ENCODE measurements at regions not wholly inside any gene's neighbourhood (a gene's known extent, or its start where the extent isn't known, plus 50 kb on each side); places are given as distances from the start of the nearest gene placed in this dataset.

- H3K4me1 ChIP-seq, result no peaks in the 10 kb centered on the region
- TF ChIP-seq POLR2A (IDR thresholded peaks at IDR 0.05) (no peak), EP300 (IDR thresholded peaks at IDR 0.05) (no peak)
- TF ChIP-seq, protein P1, sequence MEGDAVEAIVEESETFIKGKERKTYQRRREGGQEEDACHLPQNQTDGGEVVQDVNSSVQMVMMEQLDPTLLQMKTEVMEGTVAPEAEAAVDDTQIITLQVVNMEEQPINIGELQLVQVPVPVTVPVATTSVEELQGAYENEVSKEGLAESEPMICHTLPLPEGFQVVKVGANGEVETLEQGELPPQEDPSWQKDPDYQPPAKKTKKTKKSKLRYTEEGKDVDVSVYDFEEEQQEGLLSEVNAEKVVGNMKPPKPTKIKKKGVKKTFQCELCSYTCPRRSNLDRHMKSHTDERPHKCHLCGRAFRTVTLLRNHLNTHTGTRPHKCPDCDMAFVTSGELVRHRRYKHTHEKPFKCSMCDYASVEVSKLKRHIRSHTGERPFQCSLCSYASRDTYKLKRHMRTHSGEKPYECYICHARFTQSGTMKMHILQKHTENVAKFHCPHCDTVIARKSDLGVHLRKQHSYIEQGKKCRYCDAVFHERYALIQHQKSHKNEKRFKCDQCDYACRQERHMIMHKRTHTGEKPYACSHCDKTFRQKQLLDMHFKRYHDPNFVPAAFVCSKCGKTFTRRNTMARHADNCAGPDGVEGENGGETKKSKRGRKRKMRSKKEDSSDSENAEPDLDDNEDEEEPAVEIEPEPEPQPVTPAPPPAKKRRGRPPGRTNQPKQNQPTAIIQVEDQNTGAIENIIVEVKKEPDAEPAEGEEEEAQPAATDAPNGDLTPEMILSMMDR (IDR thresholded peaks at IDR 0.05), result no peak
- no peak overlapping the region for H3K4me3 ChIP-seq
- H3K9me3 ChIP-seq, result no peaks in the 10 kb centered on the region
- no peak for DNase-seq (ENCODE audit: low spot score in 2 of 2)
- WGBS, 2 donors, result 64 to 67% methylated on average over 3 of the region's 3 CpGs
- no peaks in the 10 kb centered on the region for H3K36me3 ChIP-seq
- no peaks in the 10 kb centered on the region for H3K27me3 ChIP-seq
- no peak overlapping the region for H3K27ac ChIP-seq
These were observed 119.0 kb upstream of the UGT8 start for GRCh38 chr4:114479595-114479994.

DNA sequence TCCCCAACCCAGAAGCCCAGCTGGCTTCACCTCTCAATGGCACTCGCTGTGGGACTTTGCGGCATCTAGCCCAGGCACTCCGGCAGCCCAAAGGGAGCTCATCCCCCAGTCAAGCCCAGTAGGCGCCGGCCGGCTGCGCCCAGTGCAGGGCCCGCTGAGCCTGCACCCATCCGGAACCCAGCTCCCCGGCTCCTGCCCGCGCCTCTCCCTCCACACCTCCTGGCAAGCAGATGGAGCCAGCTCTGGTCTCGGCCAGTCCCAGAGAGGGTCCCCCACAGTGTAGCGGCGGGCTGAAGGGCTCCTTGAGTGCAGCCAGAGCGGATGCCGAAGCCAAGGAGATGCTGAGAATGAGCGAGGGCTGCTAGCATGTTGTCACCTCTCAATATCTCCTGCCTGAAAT, 116.8 kb upstream of the UGT8 start:
- 84 to 94% methylated on average over 8 of the region's 18 CpGs for WGBS, 2 donors
- no peak overlapping the region for H3K4me3 ChIP-seq
- H3K9me3 ChIP-seq, result no peaks in the 10 kb centered on the region
- no peaks in the 10 kb centered on the region for H3K4me1 ChIP-seq
- no peaks in the 10 kb centered on the region for H3K27me3 ChIP-seq
- no peak for DNase-seq (ENCODE audit: low spot score in 2 of 2)
- H3K36me3 ChIP-seq, result no peaks in the 10 kb centered on the region
- TF ChIP-seq EP300 (IDR thresholded peaks at IDR 0.05), result no peak
- TF ChIP-seq POLR2A (IDR thresholded peaks at IDR 0.05), result no peak
- TF ChIP-seq, protein P1 (IDR thresholded peaks at IDR 0.05), result no peak
- no peak overlapping the region for H3K27ac ChIP-seq

GRCh38 chr4:114487101-114487500, 111.5 kb upstream of the UGT8 start:
- DNase-seq (ENCODE audit: low spot score in 2 of 2), result no peak
- Histone ChIP-seq H3K27me3 (no peaks in the 10 kb centered on the region), H3K4me3 (no peak overlapping the region), H3K27ac (no peak overlapping the region), H3K4me1 (no peaks in the 10 kb centered on the region), H3K36me3 (no peaks in the 10 kb centered on the region), H3K9me3 (no peaks in the 10 kb centered on the region)
- TF ChIP-seq, protein P1 (IDR thresholded peaks at IDR 0.05), result no peak
- no peak for TF ChIP-seq EP300 (IDR thresholded peaks at IDR 0.05)
- WGBS, 2 donors, result 94 to 95% methylated on average over 3 of the region's 3 CpGs

DNA sequence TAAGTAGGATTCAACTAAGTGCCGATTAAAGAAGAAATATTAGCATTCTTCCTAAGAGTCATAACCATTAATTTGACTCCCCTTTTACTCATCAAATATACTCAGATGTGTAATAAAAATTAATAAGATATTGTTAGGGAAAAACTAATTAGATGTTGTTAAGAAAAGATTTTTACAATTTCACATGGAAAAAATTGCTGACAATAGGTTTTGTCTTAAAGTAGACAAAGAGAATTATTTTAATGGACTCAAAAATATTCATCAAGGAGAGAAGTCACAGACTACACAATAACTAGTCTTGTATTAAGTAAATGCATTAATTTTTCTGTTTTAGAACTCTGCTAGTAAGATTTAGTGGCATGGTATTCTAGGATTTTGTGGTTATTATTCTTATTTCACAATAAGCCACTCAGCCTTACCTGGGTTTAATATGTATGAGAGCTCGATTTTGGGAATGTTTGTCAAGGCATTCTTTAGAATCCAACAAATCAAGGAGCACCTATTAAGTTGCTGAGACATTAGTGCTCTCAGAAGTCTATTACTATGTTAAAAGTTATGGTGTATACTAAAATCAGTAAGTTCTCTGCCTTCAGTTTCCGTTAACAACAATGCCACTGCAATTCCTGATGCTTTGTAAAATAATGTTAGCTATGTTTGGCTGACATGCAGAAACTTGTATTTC, 110.2 kb upstream of the UGT8 start:
- Histone ChIP-seq H3K4me3 (no peak overlapping the region), H3K27me3 (no peaks in the 10 kb centered on the region)
- 61 to 69% methylated on average over 3 of the region's 3 CpGs for WGBS, 2 donors

GRCh38 chr4:114494246-114494803, 104.3 kb upstream of the UGT8 start:
- H3K27ac ChIP-seq, result no peak overlapping the region
- H3K4me3 ChIP-seq, result no peak overlapping the region
- peaks cover 0 to 5% (median 0%) of the 10 kb centered on the region in 4 donors for H3K9me3 ChIP-seq
- no peaks in the 10 kb centered on the region for H3K27me3 ChIP-seq
- no peak for DNase-seq (ENCODE audit: low spot score in 2 of 2)
- no peaks in the 10 kb centered on the region for H3K36me3 ChIP-seq
- no peaks in the 10 kb centered on the region for H3K4me1 ChIP-seq
- 70 to 79% methylated on average over 2 of the region's 2 CpGs for WGBS, 2 donors
- TF ChIP-seq EP300 (IDR thresholded peaks at IDR 0.05) (no peak), POLR2A (IDR thresholded peaks at IDR 0.05) (no peak)
- TF ChIP-seq, protein P1 (IDR thresholded peaks at IDR 0.05), result no peak

More for the DNA sequence above, 110.2 kb upstream of the UGT8 start:
- TF ChIP-seq, protein P1 (IDR thresholded peaks at IDR 0.05), result no peak
- Histone ChIP-seq H3K9me3 (peaks cover 0 to 4% (median 0%) of the 10 kb centered on the region in 4 donors), H3K36me3 (no peaks in the 10 kb centered on the region), H3K27ac (no peak overlapping the region), H3K4me1 (no peaks in the 10 kb centered on the region)
- no peak for DNase-seq (ENCODE audit: low spot score in 2 of 2)
